HepG2 (cell line): ENCODE measurements at regions not wholly inside any gene's neighbourhood (a gene's known extent, or its start where the extent isn't known, plus 50 kb on each side); places are given as distances from the start of the nearest gene placed in this dataset.

Experiments used
- JUND ChIP-seq: sonication (generic); formaldehyde crosslinking; IDR thresholded peaks from 2 replicates; pipeline ENCODE4 v1.8.0; 2022; ENCODE audit warnings: mild to moderate bottlenecking, missing genetic modification reagents
- KDM6A ChIP-seq: IDR thresholded peaks from 2 replicates; pipeline ENCODE4 v1.6.1; 2016; ENCODE audit warnings: low read depth
- MYC ChIP-seq: sonication (generic); formaldehyde crosslinking; IDR thresholded peaks from 2 replicates; pipeline ENCODE4 v1.9.0; 2021; ENCODE audit warnings: missing genetic modification reagents, borderline replicate concordance
- POLR2A ChIP-seq, 2 experiments: IDR thresholded peaks; 2 replicates each; pipeline ENCODE4 v1.6.1; 2011; ENCODE audit warnings: low read depth in 2 of 2, low read length in 2 of 2, mild to moderate bottlenecking in 1 of 2, moderate library complexity in 1 of 2; ENCODE audit not compliant: insufficient read depth in 1 of 2
- SP2 ChIP-seq: sonication (generic); formaldehyde crosslinking; IDR thresholded peaks from 2 replicates; pipeline ENCODE4 v1.5.1; 2020; ENCODE audit warnings: mild to moderate bottlenecking, missing genetic modification reagents
- ZNF263 ChIP-seq: sonication (generic); formaldehyde crosslinking; IDR thresholded peaks from 2 replicates; pipeline ENCODE4 v1.4.0; 2020; ENCODE audit warnings: missing genetic modification reagents
- ZNF605 ChIP-seq: sonication (generic); formaldehyde crosslinking; IDR thresholded peaks from 2 replicates; pipeline ENCODE4 v1.8.0; 2022; ENCODE audit warnings: mild to moderate bottlenecking, missing genetic modification reagents
- TF ChIP-seq, protein P1 (sequence below): sonication (generic); formaldehyde crosslinking; IDR thresholded peaks from 2 replicates; pipeline ENCODE4 v1.4.0; 2020; ENCODE audit warnings: missing genetic modification reagents
- TF ChIP-seq, protein P2 (sequence below): sonication (generic); formaldehyde crosslinking; IDR thresholded peaks from 2 replicates; pipeline ENCODE4 v1.5.0; 2020; ENCODE audit warnings: mild to moderate bottlenecking, missing genetic modification reagents, moderate library complexity

- TF ChIP-seq ZNF263 (CRISPR knock-in tag) = no peak
- no peak for TF ChIP-seq KDM6A (CRISPR knock-in tag)
- TF ChIP-seq, protein P1, sequence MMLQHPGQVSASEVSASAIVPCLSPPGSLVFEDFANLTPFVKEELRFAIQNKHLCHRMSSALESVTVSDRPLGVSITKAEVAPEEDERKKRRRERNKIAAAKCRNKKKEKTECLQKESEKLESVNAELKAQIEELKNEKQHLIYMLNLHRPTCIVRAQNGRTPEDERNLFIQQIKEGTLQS = no peak
- TF ChIP-seq ZNF605 (CRISPR knock-in tag) = no peak
- no peak for TF ChIP-seq SP2 (CRISPR knock-in tag)
- TF ChIP-seq POLR2A (IDR thresholded peaks at IDR 0.05; ENCODE audit: insufficient read depth in 1 of 2, low read depth in 2 of 2, low read length in 2 of 2) = no peak
- TF ChIP-seq, protein P2, sequence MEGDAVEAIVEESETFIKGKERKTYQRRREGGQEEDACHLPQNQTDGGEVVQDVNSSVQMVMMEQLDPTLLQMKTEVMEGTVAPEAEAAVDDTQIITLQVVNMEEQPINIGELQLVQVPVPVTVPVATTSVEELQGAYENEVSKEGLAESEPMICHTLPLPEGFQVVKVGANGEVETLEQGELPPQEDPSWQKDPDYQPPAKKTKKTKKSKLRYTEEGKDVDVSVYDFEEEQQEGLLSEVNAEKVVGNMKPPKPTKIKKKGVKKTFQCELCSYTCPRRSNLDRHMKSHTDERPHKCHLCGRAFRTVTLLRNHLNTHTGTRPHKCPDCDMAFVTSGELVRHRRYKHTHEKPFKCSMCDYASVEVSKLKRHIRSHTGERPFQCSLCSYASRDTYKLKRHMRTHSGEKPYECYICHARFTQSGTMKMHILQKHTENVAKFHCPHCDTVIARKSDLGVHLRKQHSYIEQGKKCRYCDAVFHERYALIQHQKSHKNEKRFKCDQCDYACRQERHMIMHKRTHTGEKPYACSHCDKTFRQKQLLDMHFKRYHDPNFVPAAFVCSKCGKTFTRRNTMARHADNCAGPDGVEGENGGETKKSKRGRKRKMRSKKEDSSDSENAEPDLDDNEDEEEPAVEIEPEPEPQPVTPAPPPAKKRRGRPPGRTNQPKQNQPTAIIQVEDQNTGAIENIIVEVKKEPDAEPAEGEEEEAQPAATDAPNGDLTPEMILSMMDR = no peak
- TF ChIP-seq MYC (CRISPR knock-in tag) = no peak
- no peak for TF ChIP-seq JUND (CRISPR knock-in tag)
These were observed 68.0 kb upstream of the MBOAT1 start for GRCh38 chr6:20280288-20280621.
